H9 (cell line): ENCODE measurements at regions not wholly inside any gene's neighbourhood (a gene's known extent, or its start where the extent isn't known, plus 50 kb on each side); places are given as distances from the start of the nearest gene placed in this dataset.

Source experiments
- DNase-seq: peaks from one replicate; pipeline ENCODE4 v3.0.0-alpha.2; 2017
- H2AFZ ChIP-seq: one replicate; pipeline ENCODE4 v1.6.1; 2013; ENCODE audit warnings: mild to moderate bottlenecking, low read length, control low read depth, moderate library complexity
- H2AK5ac ChIP-seq: 2 replicates; pipeline ENCODE4 v1.6.1; 2013; ENCODE audit warnings: low read length, control low read depth, mixed read lengths; ENCODE audit not compliant: insufficient read length
- H2BK120ac ChIP-seq: one replicate; pipeline ENCODE4 v1.6.1; 2013; ENCODE audit warnings: low read depth, mild to moderate bottlenecking, low read length, control low read depth, inconsistent platforms; ENCODE audit not compliant: poor library complexity, severe bottlenecking
- H2BK12ac ChIP-seq: 2 replicates; pipeline ENCODE4 v1.6.1; 2013; ENCODE audit warnings: low read length, control low read depth, mixed read lengths, low read depth; ENCODE audit not compliant: insufficient read length
- H2BK15ac ChIP-seq: 2 replicates; pipeline ENCODE4 v1.6.1; 2013; ENCODE audit warnings: low read depth, low read length, control low read depth
- H2BK20ac ChIP-seq: one replicate; pipeline ENCODE4 v1.6.1; 2013; ENCODE audit warnings: low read depth, mild to moderate bottlenecking, low read length, control low read depth, inconsistent platforms; ENCODE audit not compliant: poor library complexity, severe bottlenecking
- H2BK5ac ChIP-seq: 2 replicates; pipeline ENCODE4 v1.6.1; 2013; ENCODE audit warnings: low read length, control low read depth, mixed read lengths; ENCODE audit not compliant: insufficient read length
- H3K14ac ChIP-seq: 2 replicates; pipeline ENCODE4 v1.6.1; 2013; ENCODE audit warnings: low read length, control low read depth; ENCODE audit not compliant: insufficient read depth
- H3K18ac ChIP-seq: 2 replicates; pipeline ENCODE4 v1.6.1; 2013; ENCODE audit warnings: low read depth, mild to moderate bottlenecking, mixed read lengths, low read length, control low read depth; ENCODE audit not compliant: insufficient read length
- H3K23ac ChIP-seq: 2 replicates; pipeline ENCODE4 v1.6.1; 2013; ENCODE audit warnings: low read length, control low read depth, mixed read lengths, low read depth; ENCODE audit not compliant: insufficient read length
- H3K23me2 ChIP-seq: 2 replicates; pipeline ENCODE4 v1.6.1; 2013; ENCODE audit warnings: low read depth, mild to moderate bottlenecking, mixed read lengths, low read length, control low read depth; ENCODE audit not compliant: insufficient read length, poor library complexity, severe bottlenecking
- H3K27ac ChIP-seq: 2 replicates; pipeline ENCODE4 v1.5.1; 2013; ENCODE audit warnings: low read length, control low read depth, mixed read lengths, low read depth; ENCODE audit not compliant: insufficient read length
- H3K27me3 ChIP-seq: 2 replicates; pipeline ENCODE4 v1.6.1; 2013; ENCODE audit warnings: low read length, control low read depth, inconsistent platforms; ENCODE audit not compliant: insufficient read depth
- H3K4ac ChIP-seq: 2 replicates; pipeline ENCODE4 v1.6.1; 2013; ENCODE audit warnings: low read depth, mild to moderate bottlenecking, control low read depth, inconsistent platforms, low read length, moderate library complexity
- H3K4me1 ChIP-seq: 2 replicates; pipeline ENCODE4 v1.6.1; 2013; ENCODE audit warnings: low read length, control low read depth, inconsistent platforms; ENCODE audit not compliant: insufficient read depth
- H3K4me2 ChIP-seq: 2 replicates; pipeline ENCODE4 v1.6.1; 2013; ENCODE audit warnings: low read length, control low read depth, mixed read lengths; ENCODE audit not compliant: insufficient read length, insufficient read depth
- H3K56ac ChIP-seq: 2 replicates; pipeline ENCODE4 v1.6.1; 2013; ENCODE audit warnings: low read depth, mild to moderate bottlenecking, mixed read lengths, low read length, control low read depth; ENCODE audit not compliant: insufficient read length
- H3K79me1 ChIP-seq: 2 replicates; pipeline ENCODE4 v1.6.1; 2013; ENCODE audit warnings: low read depth, mild to moderate bottlenecking, moderate library complexity, low read length, control low read depth, inconsistent platforms; ENCODE audit not compliant: insufficient read depth, poor library complexity, severe bottlenecking
- H3K79me2 ChIP-seq: 2 replicates; pipeline ENCODE4 v1.6.1; 2013; ENCODE audit warnings: low read length, control low read depth, inconsistent platforms; ENCODE audit not compliant: insufficient read depth
- H3K9ac ChIP-seq: 2 replicates; pipeline ENCODE4 v1.6.1; 2013; ENCODE audit warnings: low read length, control low read depth, mixed read lengths; ENCODE audit not compliant: insufficient read length; ENCODE audit errors: extremely low read depth
- H3K9me3 ChIP-seq: one replicate; pipeline ENCODE4 v1.6.1; 2013; ENCODE audit warnings: low read depth, low read length, inconsistent platforms; ENCODE audit not compliant: control insufficient read depth
- H3T11ph ChIP-seq: one replicate; pipeline ENCODE4 v1.6.1; 2013; ENCODE audit warnings: mild to moderate bottlenecking, low read length, control low read depth, inconsistent platforms
- H4K20me1 ChIP-seq: one replicate; pipeline ENCODE4 v1.6.1; 2013; ENCODE audit not compliant: control insufficient read depth, insufficient read length, insufficient read depth
- H4K5ac ChIP-seq: 2 replicates; pipeline ENCODE4 v1.6.1; 2013; ENCODE audit warnings: low read depth, mild to moderate bottlenecking, mixed read lengths, low read length, control low read depth; ENCODE audit not compliant: insufficient read length
- H4K8ac ChIP-seq: replicated peaks from 2 replicates; pipeline ENCODE4 v1.6.1; 2013; ENCODE audit warnings: low read length, control low read depth, mixed read lengths, low read depth; ENCODE audit not compliant: insufficient read length
- H4K91ac ChIP-seq: 2 replicates; pipeline ENCODE4 v1.6.1; 2013; ENCODE audit warnings: low read depth, mild to moderate bottlenecking, moderate library complexity, mixed read lengths, low read length, control low read depth; ENCODE audit not compliant: insufficient read length
- H3K27ac Mint-ChIP-seq, 3 experiments: 2 replicates in 2 of 3; 3 replicates in 1 of 3; pipeline ENCODE4 v1.8.0; 2020 to 2021; ENCODE audit warnings: mixed read lengths in 3 of 3, mild to moderate bottlenecking in 1 of 3, moderate library complexity in 1 of 3
- H3K27me3 Mint-ChIP-seq: 2 replicates; pipeline ENCODE4 v1.8.0; 2021; ENCODE audit warnings: low read depth, mild to moderate bottlenecking, moderate library complexity, mixed read lengths
- H3K36me3 Mint-ChIP-seq, 3 experiments: 2 replicates in 2 of 3; 3 replicates in 1 of 3; pipeline ENCODE4 v1.8.0; 2020 to 2021; ENCODE audit warnings: low read depth in 3 of 3, mixed read lengths in 3 of 3; ENCODE audit not compliant: insufficient read depth in 1 of 3
- H3K4me1 Mint-ChIP-seq, 2 experiments: 2 replicates each; pipeline ENCODE4 v1.8.0; 2020; ENCODE audit warnings: mixed read lengths in 2 of 2
- H3K4me3 Mint-ChIP-seq, 2 experiments: 2 replicates in 1 of 2; 3 replicates in 1 of 2; pipeline ENCODE4 v1.8.0; 2020 to 2021; ENCODE audit warnings: mild to moderate bottlenecking in 2 of 2, mixed read lengths in 2 of 2, moderate library complexity in 1 of 2
- H3K9me3 Mint-ChIP-seq, 2 experiments: 2 replicates in 1 of 2; 3 replicates in 1 of 2; pipeline ENCODE4 v1.8.0; 2020; ENCODE audit warnings: mild to moderate bottlenecking in 2 of 2, mixed read lengths in 2 of 2, moderate library complexity in 1 of 2
- CTCF ChIP-seq: fragments of 200-600 bp; sonication (generic); conservative IDR thresholded peaks from 3 replicates; pipeline ENCODE4 v1.8.0; 2021; ENCODE audit warnings: antibody characterized with exemption, mild to moderate bottlenecking
- WGBS: extraction: QIAGEN DNeasy Blood & Tissue Kit; methylation state at CpG from one replicate; pipeline ENCODE4 v1.1.7; 2013; ENCODE audit warnings: missing lambda C conversion rate, low lambda C conversion rate, mixed read lengths; ENCODE audit not compliant: insufficient read length; ENCODE audit errors: extremely low coverage; 5-methylcytosine and 5-hydroxymethylcytosine counted together

DNA sequence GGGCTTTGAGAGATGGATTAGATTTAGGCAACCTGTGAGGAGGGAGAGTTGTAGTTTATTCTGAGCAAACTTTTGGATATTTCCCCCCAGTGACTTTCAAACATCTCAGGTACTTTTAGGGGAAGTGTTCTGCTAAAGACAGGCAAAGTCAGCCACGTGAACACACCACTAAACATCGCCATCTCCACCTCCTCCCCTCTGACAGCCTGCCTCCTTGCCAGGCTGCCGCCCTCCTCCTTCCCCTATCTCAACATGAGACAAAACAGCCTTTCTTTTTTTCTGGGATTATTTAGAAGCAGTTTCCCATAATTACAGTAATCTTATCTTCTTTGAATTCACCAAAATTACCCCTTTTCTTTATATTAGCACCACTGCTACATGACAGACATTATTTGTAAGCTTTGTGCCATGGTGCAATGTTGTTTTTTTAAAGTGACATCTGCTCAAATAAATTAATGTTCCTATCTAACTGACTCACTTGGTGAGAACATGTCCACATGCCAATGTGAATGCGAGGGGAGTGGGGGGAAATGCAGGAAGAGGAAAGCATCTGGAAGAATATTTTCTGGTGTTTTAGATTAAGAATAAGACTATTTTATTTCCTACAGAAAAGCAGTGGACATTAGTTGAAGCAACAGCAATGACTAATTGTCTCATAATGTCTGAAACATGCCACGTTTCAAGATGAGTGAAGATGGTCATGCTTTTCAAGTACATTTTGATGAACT, 147.8 kb upstream of the ATP1B1 start:
- Mint-ChIP-seq H3K4me1 (peaks cover 0 to 11% of the 10 kb centered on the region in 2 experiments; a peak in 2 of 4 replicates), H3K36me3 (no peaks in the 10 kb centered on the region), H3K9me3 (no peaks in the 10 kb centered on the region; a peak in 1 of 5 replicates), H3K4me3 (no peak overlapping the region), H3K27ac (no peak overlapping the region), H3K27me3 (no peaks in the 10 kb centered on the region)
- H3T11ph ChIP-seq: no peak overlapping the region
- H4K8ac ChIP-seq: no peak overlapping the region
- H3K79me1 ChIP-seq: no peaks in the 10 kb centered on the region
- no peak overlapping the region for H4K91ac ChIP-seq
- H3K9me3 ChIP-seq: no peaks in the 10 kb centered on the region
- no peaks in the 10 kb centered on the region for H4K20me1 ChIP-seq
- H2AK5ac ChIP-seq: no peak overlapping the region
- H2BK20ac ChIP-seq: no peak overlapping the region
- H3K56ac ChIP-seq: no peak overlapping the region
- H3K18ac ChIP-seq: no peak overlapping the region
- WGBS: no CpG with 5 or more reads among the region's 5 CpGs
- no peak overlapping the region for H3K9ac ChIP-seq
- H3K27ac ChIP-seq: no peak overlapping the region
- no peaks in the 10 kb centered on the region for H3K79me2 ChIP-seq
- H3K27me3 ChIP-seq: no peaks in the 10 kb centered on the region
- H3K4me2 ChIP-seq: no peak overlapping the region
- no peak overlapping the region for H2BK12ac ChIP-seq
- H3K4me1 ChIP-seq: no peaks in the 10 kb centered on the region
- H3K14ac ChIP-seq: no peak overlapping the region
- no peak overlapping the region for H2BK5ac ChIP-seq
- H3K4ac ChIP-seq: no peak overlapping the region
- no peak overlapping the region for H2BK15ac ChIP-seq
- no peak for DNase-seq
- no peak overlapping the region for H4K5ac ChIP-seq
- H3K23me2 ChIP-seq: no peaks in the 10 kb centered on the region
- H3K23ac ChIP-seq: no peak overlapping the region
- no peak for TF ChIP-seq CTCF
- no peak overlapping the region for H2AFZ ChIP-seq
- no peak overlapping the region for H2BK120ac ChIP-seq
